HEK293 (cell line): ENCODE measurements at regions not wholly inside any gene's neighbourhood (a gene's known extent, or its start where the extent isn't known, plus 50 kb on each side); places are given as distances from the start of the nearest gene placed in this dataset.

Experiments used
- BCL11A ChIP-seq: fragments of 450-650 bp; formaldehyde crosslinking; IDR thresholded peaks from 2 replicates; pipeline ENCODE4 v1.5.1; 2016; ENCODE audit warnings: low read depth, missing biosample characterization, missing genetic modification characterization
- CTCF ChIP-seq: fragments of 450-650 bp; formaldehyde crosslinking; IDR thresholded peaks from 2 replicates; pipeline ENCODE4 v1.5.1; 2016; ENCODE audit warnings: missing biosample characterization, missing genetic modification characterization
- MZF1 ChIP-seq: fragments of 450-650 bp; formaldehyde crosslinking; IDR thresholded peaks from 2 replicates; pipeline ENCODE4 v1.5.1; 2017; ENCODE audit warnings: missing biosample characterization, missing genetic modification characterization, borderline replicate concordance
- ZNF174 ChIP-seq: fragments of 450-650 bp; formaldehyde crosslinking; IDR thresholded peaks from 2 replicates; pipeline ENCODE4 v1.5.0; 2017; ENCODE audit warnings: missing biosample characterization, mild to moderate bottlenecking, missing genetic modification characterization
- ZNF214 ChIP-seq: fragments of 450-650 bp; formaldehyde crosslinking; IDR thresholded peaks from 2 replicates; pipeline ENCODE4 v1.5.1; 2017; ENCODE audit warnings: missing biosample characterization, mild to moderate bottlenecking, missing genetic modification characterization, borderline replicate concordance
- ZNF354C ChIP-seq: fragments of 450-650 bp; formaldehyde crosslinking; IDR thresholded peaks from 2 replicates; pipeline ENCODE4 v1.5.1; 2016; ENCODE audit warnings: missing biosample characterization, missing genetic modification characterization, low read depth, borderline replicate concordance
- ZNF558 ChIP-seq: fragments of 450-650 bp; formaldehyde crosslinking; IDR thresholded peaks from 2 replicates; pipeline ENCODE4 v1.5.1; 2016; ENCODE audit warnings: missing biosample characterization, missing genetic modification characterization
- ZNF560 ChIP-seq: fragments of 450-650 bp; formaldehyde crosslinking; IDR thresholded peaks from 2 replicates; pipeline ENCODE4 v1.5.1; 2017; ENCODE audit warnings: missing biosample characterization, missing genetic modification characterization, borderline replicate concordance
- ZNF571 ChIP-seq: fragments of 450-650 bp; formaldehyde crosslinking; IDR thresholded peaks from 2 replicates; pipeline ENCODE4 v1.5.0; 2017; ENCODE audit warnings: missing biosample characterization, missing genetic modification characterization
- ZNF76 ChIP-seq: fragments of 450-650 bp; formaldehyde crosslinking; IDR thresholded peaks from 2 replicates; pipeline ENCODE4; 2016; ENCODE audit warnings: low read depth, missing biosample characterization, missing genetic modification characterization, borderline replicate concordance
- ZSCAN23 ChIP-seq: fragments of 450-650 bp; formaldehyde crosslinking; IDR thresholded peaks from 2 replicates; pipeline ENCODE4 v1.5.1; 2016; ENCODE audit warnings: missing biosample characterization, missing genetic modification characterization

GRCh38 chr13:76035711-76036110 is 399.6 kb downstream of the LMO7 start:
- TF ChIP-seq MZF1 (tag by site-specific recombination) (no peak), CTCF (tag by site-specific recombination) (no peak), ZNF558 (no peak), ZNF76 (tag by site-specific recombination) (no peak), ZNF354C (no peak), ZNF560 (tag by site-specific recombination) (no peak), ZNF214 (no peak), BCL11A (no peak), ZNF174 (tag by site-specific recombination) (no peak), ZNF571 (tag by site-specific recombination) (no peak), ZSCAN23 (tag by site-specific recombination) (no peak)
